GM12874 (cell line): ENCODE measurements at regions not wholly inside any gene's neighbourhood (a gene's known extent, or its start where the extent isn't known, plus 50 kb on each side); places are given as distances from the start of the nearest gene placed in this dataset.

Source experiments
- CTCF ChIP-seq: IDR thresholded peaks from 2 replicates; pipeline ENCODE4 v1.5.1; 2011; ENCODE audit warnings: low read depth, mild to moderate bottlenecking, control low read depth, low read length, moderate library complexity; ENCODE audit not compliant: insufficient read depth

DNA sequence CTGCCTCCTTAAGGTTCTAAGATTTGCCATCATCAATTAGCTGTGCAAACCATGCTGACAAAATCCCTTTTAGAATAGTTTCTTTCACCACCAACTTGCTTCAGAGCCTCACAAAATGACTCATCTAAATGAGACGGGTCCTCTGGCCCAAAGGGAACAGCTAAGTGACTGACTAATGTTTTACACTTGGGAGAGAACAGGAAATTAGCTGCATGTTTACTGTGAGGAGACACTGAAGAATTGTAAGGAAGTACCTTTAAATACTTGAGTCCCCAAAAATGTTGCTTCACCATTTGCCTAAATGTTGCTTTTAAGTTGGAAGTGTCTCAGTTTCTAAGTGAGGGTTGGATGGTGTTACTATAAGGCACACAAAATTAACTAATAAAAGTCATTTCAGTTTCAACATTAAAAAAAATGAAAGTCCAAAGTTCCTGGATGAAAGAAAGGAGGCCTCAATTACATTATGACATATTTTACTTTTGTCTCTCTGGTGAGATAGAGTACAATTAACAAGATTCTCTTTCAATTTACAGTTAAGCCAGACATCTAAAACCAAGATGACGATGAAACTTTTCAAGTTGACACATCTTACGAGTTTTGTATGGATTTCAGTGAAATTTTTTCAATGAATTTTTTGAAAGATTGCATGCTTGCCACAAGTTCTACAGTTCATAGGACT is 229.1 kb upstream of the FN1 start:
- no peak for TF ChIP-seq CTCF

GRCh38 chr2:215662715-215663114 is 226.8 kb upstream of the FN1 start:
- no peak for TF ChIP-seq CTCF

GRCh38 chr2:215660687-215661086 is 224.8 kb upstream of the FN1 start:
- no peak for TF ChIP-seq CTCF

- TF ChIP-seq CTCF: no peak
These were observed 223.8 kb upstream of the FN1 start for GRCh38 chr2:215659650-215660049.

DNA sequence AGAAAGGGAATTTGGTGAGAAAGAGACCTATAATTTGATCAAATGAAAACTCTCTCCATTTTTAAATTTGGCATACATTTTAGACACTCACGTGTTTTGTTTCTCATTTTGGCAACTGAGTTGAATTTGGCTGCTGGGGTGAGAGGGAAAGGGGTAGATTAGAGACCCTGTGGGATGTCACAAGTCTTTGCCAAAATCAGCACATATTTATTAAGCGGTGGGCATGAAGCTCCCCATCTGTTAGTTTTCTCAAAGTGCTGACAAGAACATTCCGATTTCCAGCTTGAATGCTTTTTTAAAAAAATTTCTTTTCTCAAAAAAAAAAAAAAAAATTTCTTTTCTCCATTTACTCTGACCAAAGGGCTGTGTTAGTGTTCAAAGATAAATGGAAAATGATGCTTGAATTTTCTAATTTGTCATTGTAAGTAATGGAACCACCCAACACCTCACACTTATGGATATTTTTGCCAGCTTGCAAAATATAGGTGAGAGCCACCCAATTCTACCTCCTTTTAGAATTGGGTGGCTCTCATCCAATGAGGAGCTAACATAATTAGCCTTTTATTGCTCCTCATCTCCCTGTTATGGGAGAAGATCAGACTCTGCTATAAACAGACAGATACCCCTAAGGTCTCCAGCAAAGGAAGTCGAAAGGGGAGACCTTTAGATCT is 222.9 kb upstream of the FN1 start:
- no peak for TF ChIP-seq CTCF

GRCh38 chr2:215657844-215658243 is 222.0 kb upstream of the FN1 start:
- no peak for TF ChIP-seq CTCF

DNA sequence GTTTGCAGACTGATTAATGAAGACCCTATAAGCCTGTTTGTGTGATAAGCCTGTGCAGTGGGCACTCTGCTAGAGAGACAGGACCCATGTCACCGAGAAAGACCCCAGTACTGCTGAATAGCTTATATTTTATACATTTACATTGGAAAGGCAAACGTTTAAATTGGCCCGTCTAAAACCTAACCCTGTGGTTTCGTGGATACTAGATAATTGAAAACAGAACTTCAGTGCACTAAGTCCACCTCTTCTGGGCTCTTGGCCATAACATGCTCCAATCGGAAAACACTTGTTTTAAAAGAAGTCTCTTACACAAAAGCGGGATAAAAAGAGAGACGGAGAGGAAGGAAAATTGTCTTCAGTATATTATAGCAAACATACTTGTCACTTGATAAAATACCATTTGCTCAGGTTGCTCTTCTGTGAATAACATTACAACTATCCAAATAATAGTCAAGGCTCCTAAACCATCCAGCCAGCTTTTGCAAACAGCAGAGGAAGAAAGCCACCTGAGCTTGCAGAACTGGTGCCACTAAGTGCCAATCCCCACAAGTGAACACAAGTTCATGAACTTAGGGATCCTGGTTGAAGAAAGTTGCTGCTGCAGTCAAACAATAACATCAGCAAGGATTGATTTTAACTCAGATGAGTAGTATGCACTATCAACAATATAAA is 218.4 kb upstream of the FN1 start:
- no peak for TF ChIP-seq CTCF
